HEK293T (cell line): ENCODE measurements at regions not wholly inside any gene's neighbourhood (a gene's known extent, or its start where the extent isn't known, plus 50 kb on each side); places are given as distances from the start of the nearest gene placed in this dataset.

Experiments
- ARNT ChIP-seq: fragments of 450-650 bp; IDR thresholded peaks from 2 replicates; pipeline ENCODE4 v1.6.1; 2017; ENCODE audit warnings: mild to moderate bottlenecking
- BHLHE40 ChIP-seq: fragments of 450-650 bp; IDR thresholded peaks from 2 replicates; pipeline ENCODE4 v1.6.1; 2016; ENCODE audit warnings: mild to moderate bottlenecking, moderate library complexity, borderline replicate concordance
- CTBP1 ChIP-seq: fragments of 450-650 bp; IDR thresholded peaks from 2 replicates; pipeline ENCODE4 v1.6.1; 2016; ENCODE audit warnings: borderline replicate concordance
- ELF4 ChIP-seq: fragments of 450-650 bp; IDR thresholded peaks from 2 replicates; pipeline ENCODE4 v1.6.1; 2017; ENCODE audit warnings: antibody characterized with exemption
- FOXA1 ChIP-seq: fragments of 450-650 bp; IDR thresholded peaks from 2 replicates; pipeline ENCODE4 v1.6.1; 2016; ENCODE audit warnings: mild to moderate bottlenecking
- FOXK2 ChIP-seq: fragments of 450-650 bp; IDR thresholded peaks from 2 replicates; pipeline ENCODE4 v1.6.1; 2016; ENCODE audit warnings: mild to moderate bottlenecking
- FOXM1 ChIP-seq: fragments of 450-650 bp; IDR thresholded peaks from 2 replicates; pipeline ENCODE4 v1.6.1; 2017; ENCODE audit warnings: mild to moderate bottlenecking, borderline replicate concordance
- HDGF ChIP-seq: fragments of 450-650 bp; IDR thresholded peaks from 2 replicates; pipeline ENCODE4 v1.6.1; 2017; ENCODE audit warnings: antibody characterized with exemption, borderline replicate concordance
- PKNOX1 ChIP-seq: fragments of 450-650 bp; IDR thresholded peaks from 2 replicates; pipeline ENCODE4 v1.6.1; 2016
- SP1 ChIP-seq: fragments of 450-650 bp; IDR thresholded peaks from 2 replicates; pipeline ENCODE4 v1.6.1; 2017
- SUZ12 ChIP-seq: fragments of 450-650 bp; IDR thresholded peaks from 2 replicates; pipeline ENCODE4 v1.6.1; 2016; ENCODE audit warnings: mild to moderate bottlenecking
- TARDBP ChIP-seq: fragments of 450-650 bp; IDR thresholded peaks from 2 replicates; pipeline ENCODE4 v1.6.1; 2016

- TF ChIP-seq BHLHE40 (no peak), CTBP1 (no peak), HDGF (no peak), FOXK2 (no peak), PKNOX1 (no peak), FOXA1 (no peak), SUZ12 (no peak), TARDBP (no peak), ELF4 (no peak), SP1 (no peak), FOXM1 (no peak), ARNT (no peak)
These were observed 409.0 kb upstream of the KCNMB2 start for GRCh38 chr3:178127221-178127620.
